AG09319 (cell line): ENCODE measurements at regions not wholly inside any gene's neighbourhood (a gene's known extent, or its start where the extent isn't known, plus 50 kb on each side); places are given as distances from the start of the nearest gene placed in this dataset.

Experiments
- DNase-seq: peaks from one replicate; pipeline ENCODE4 v3.0.0-alpha.2; 2010; ENCODE audit warnings: low read depth; ENCODE audit errors: extremely low read depth
- CTCF ChIP-seq: IDR thresholded peaks from 2 replicates; pipeline ENCODE4 v1.5.1; 2011; ENCODE audit warnings: low read depth, mild to moderate bottlenecking, inconsistent platforms, low read length, moderate library complexity

- TF ChIP-seq CTCF, result no peak
- no peak for DNase-seq
Observed at GRCh38 chr18:24588440-24588839, 128.0 kb downstream of the HRH4 start.

- no peak for DNase-seq
- no peak for TF ChIP-seq CTCF
Observed at GRCh38 chr18:24590946-24591345, 130.5 kb downstream of the HRH4 start.

- no peak for DNase-seq
- TF ChIP-seq CTCF, result no peak
Observed at GRCh38 chr18:24593401-24593800, 133.0 kb downstream of the HRH4 start.

GRCh38 chr18:24593886-24594285 is 133.4 kb downstream of the HRH4 start:
- no peak for TF ChIP-seq CTCF
- no peak for DNase-seq

GRCh38 chr18:24595561-24596031 is 135.2 kb downstream of the HRH4 start:
- DNase-seq, result no peak
- TF ChIP-seq CTCF, result no peak

- peak; percentile 37 for DNase-seq
- peak; percentile 65 for TF ChIP-seq CTCF
Observed at GRCh38 chr18:24600076-24600654, 139.7 kb downstream of the HRH4 start.

- no peak for DNase-seq
- no peak for TF ChIP-seq CTCF
Observed at GRCh38 chr18:24601585-24601984, 141.1 kb downstream of the HRH4 start.
